ENCODE measurements at regions not wholly inside any gene's neighbourhood (a gene's known extent, or its start where the extent isn't known, plus 50 kb on each side); places are given as distances from the start of the nearest gene placed in this dataset.

GRCh38 chr10:6756716-6757115 lies 176.6 kb upstream of the PRKCQ start (continued):
- TF ChIP-seq HNRNPLL (IDR thresholded peaks at IDR 0.05; ENCODE audit: low read depth, low read length, poor library complexity, severe bottlenecking), result no peak

GRCh38 chr10:6755781-6756460 lies 175.8 kb upstream of the PRKCQ start:
- intact Hi-C loops (cut with micrococcal nuclease; ENCODE audit: unreplicated experiment) (no loop called here), in situ Hi-C loops (cut with HindIII; ENCODE audit: extremely low pct_ligation_motif_present, low pct_unique_long_range_greater_than_20kb) (no loop called here)
- H3K4me2 ChIP-seq (ENCODE audit: low read depth, low read length), result no peak overlapping the region
- BruUV-seq (replicated peaks), result no TSS peak
- H3K4me3 ChIP-seq (replicated peaks in 1 of 3; ENCODE audit: insufficient read depth in 1 of 3, low read depth in 2 of 3, low read length in 3 of 3), result no peak overlapping the region
- no peak for ATAC-seq
- H4K20me1 ChIP-seq (ENCODE audit: insufficient read depth, low read length), result no peaks in the 10 kb centered on the region
- H3K27me3 ChIP-seq (ENCODE audit: control insufficient read depth in 1 of 2, insufficient read depth in 2 of 2, low read length in 2 of 2), result no peaks in the 10 kb centered on the region
- no peak for FAIRE-seq
- no peak overlapping the region for H3K9ac ChIP-seq (ENCODE audit: insufficient read depth, low read depth, low read length)
- no peak overlapping the region for H3K27ac ChIP-seq (ENCODE audit: extremely low read length, insufficient read depth, low read length)
- no peak for TF ChIP-seq ZSCAN12 (CRISPR knock-in tag; IDR thresholded peaks at IDR 0.05)
- TF ChIP-seq ZNF44 (CRISPR knock-in tag; IDR thresholded peaks at IDR 0.05), result no peak
- no peak for TF ChIP-seq ZNF629 (CRISPR knock-in tag; conservative IDR thresholded peaks at IDR 0.05)
- TF ChIP-seq ZNF770 (CRISPR knock-in tag; IDR thresholded peaks at IDR 0.05), result no peak
- TF ChIP-seq BRD4 (CRISPR knock-in tag; IDR thresholded peaks at IDR 0.05), result no peak
- TF ChIP-seq ZNF296 (CRISPR knock-in tag; conservative IDR thresholded peaks at IDR 0.05), result no peak
- no peak for TF ChIP-seq PCBP1 (IDR thresholded peaks at IDR 0.05; ENCODE audit: borderline replicate concordance, low read depth, low read length)
- no peak for TF ChIP-seq RFXANK (CRISPR knock-in tag; IDR thresholded peaks at IDR 0.05)
- TF ChIP-seq ZNF136 (CRISPR knock-in tag; IDR thresholded peaks at IDR 0.05; ENCODE audit: low read depth), result no peak
- TF ChIP-seq ZKSCAN5 (CRISPR knock-in tag; IDR thresholded peaks at IDR 0.05), result no peak
- CTCF ChIA-PET (ENCODE audit: low intra/inter-chr PET ratio, low total read pairs), result no interaction called here
- POLR2A ChIA-PET, result no interaction called here
- H3K9me3 ChIP-seq (ENCODE audit: low read length), result no peaks in the 10 kb centered on the region
- H3K79me2 ChIP-seq (ENCODE audit: insufficient read depth, low read length), result no peaks in the 10 kb centered on the region
- no peaks in the 10 kb centered on the region for H3K4me1 ChIP-seq (ENCODE audit: insufficient read depth, low read length)
- 26% methylated on average over 9 of the region's 9 CpGs for WGBS (ENCODE audit: low lambda C conversion rate)
- no peaks in the 10 kb centered on the region for H3K36me3 ChIP-seq (replicated peaks in 1 of 2; ENCODE audit: control insufficient read depth in 1 of 2, insufficient read depth in 2 of 2, low read length in 2 of 2)
- no peak for DNase-seq (ENCODE audit: low spot score)
- H2AFZ ChIP-seq (ENCODE audit: low read length), result no peak overlapping the region
